SJSA1 (cell line): ENCODE measurements at regions not wholly inside any gene's neighbourhood (a gene's known extent, or its start where the extent isn't known, plus 50 kb on each side); places are given as distances from the start of the nearest gene placed in this dataset.
"Not testable (repeated sequence)": the region's sequence is repeated elsewhere in the genome, so short reads cannot be mapped to it uniquely, and the experiment has no call there.

Source experiments
- DNase-seq, 2 experiments: peaks; one replicate each; pipeline ENCODE4 v3.0.0-alpha.2; 2015 to 2020; ENCODE audit warnings: low spot score in 2 of 2, low read depth in 1 of 2
- H3K27ac ChIP-seq: fragments of 250-450 bp; sonication (Bioruptor Pico); 2 replicates; pipeline ENCODE4 v1.5.1; 2020; ENCODE audit warnings: mild to moderate bottlenecking, moderate library complexity
- H3K27me3 ChIP-seq: fragments of 250-450 bp; sonication (Bioruptor Pico); replicated peaks from 2 replicates; pipeline ENCODE4 v1.5.1; 2020; ENCODE audit warnings: mild to moderate bottlenecking, moderate library complexity
- H3K36me3 ChIP-seq: fragments of 250-450 bp; sonication (Bioruptor Pico); 2 replicates; pipeline ENCODE4 v1.5.1; 2020; ENCODE audit warnings: mild to moderate bottlenecking
- H3K4me1 ChIP-seq: fragments of 250-450 bp; sonication (Bioruptor Pico); replicated peaks from 2 replicates; pipeline ENCODE4 v1.6.1; 2021; ENCODE audit warnings: mild to moderate bottlenecking
- H3K4me3 ChIP-seq: fragments of 250-450 bp; sonication (Bioruptor Pico); 2 replicates; pipeline ENCODE4 v1.5.1; 2020; ENCODE audit warnings: mild to moderate bottlenecking
- H3K9me3 ChIP-seq: fragments of 250-450 bp; sonication (Bioruptor Pico); replicated peaks from 2 replicates; pipeline ENCODE4 v1.5.1; 2020; ENCODE audit warnings: mild to moderate bottlenecking

DNA sequence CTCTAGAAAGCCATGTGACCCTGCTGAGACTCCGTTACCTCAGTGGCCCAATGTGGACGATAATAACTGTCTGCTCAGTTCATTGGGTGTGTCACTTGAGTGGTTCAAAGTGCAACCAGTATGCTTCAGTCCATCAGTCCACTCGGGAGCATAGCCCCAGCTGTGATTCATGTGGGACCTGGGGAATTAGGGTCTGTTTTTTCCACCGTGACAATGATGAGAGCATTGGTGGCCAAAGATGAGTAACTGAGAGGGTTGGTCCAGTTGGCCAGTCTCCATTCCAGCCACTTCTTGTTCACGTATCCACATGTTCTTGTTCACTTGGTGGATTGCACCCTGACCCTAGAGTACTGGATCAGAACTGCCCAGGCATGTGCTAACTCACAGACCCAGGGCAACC is 403.6 kb downstream of the CD83 start:
- no peaks in the 10 kb centered on the region for H3K36me3 ChIP-seq
- H3K27ac ChIP-seq: no peak overlapping the region
- no peak for DNase-seq
- no peaks in the 10 kb centered on the region for H3K27me3 ChIP-seq
- no peaks in the 10 kb centered on the region for H3K4me1 ChIP-seq
- no peak overlapping the region for H3K4me3 ChIP-seq
- no peaks in the 10 kb centered on the region for H3K9me3 ChIP-seq

DNA sequence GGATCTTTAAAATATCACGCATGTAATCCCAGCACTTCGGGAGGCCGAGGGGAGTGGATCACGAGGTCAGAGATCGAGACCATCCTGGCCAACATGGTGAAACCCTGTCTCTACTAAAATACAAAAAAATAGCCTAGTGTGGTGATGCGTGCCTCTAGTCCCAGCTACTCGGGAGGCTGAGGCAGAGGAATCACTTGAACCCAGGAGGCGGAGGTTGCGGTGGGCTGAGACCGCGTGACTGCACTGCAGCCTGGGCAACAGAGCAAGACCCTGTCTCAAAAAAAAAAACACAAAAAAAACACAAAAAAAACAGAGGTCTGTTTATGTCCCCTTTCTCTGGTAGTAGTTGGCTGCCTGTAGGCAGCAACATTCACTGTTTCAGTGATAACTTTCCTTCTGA is 404.3 kb downstream of the CD83 start:
- not testable (repeated sequence) for H3K27me3 ChIP-seq, H3K27ac ChIP-seq, H3K36me3 ChIP-seq, H3K4me1 ChIP-seq, DNase-seq, H3K9me3 ChIP-seq, H3K4me3 ChIP-seq

DNA sequence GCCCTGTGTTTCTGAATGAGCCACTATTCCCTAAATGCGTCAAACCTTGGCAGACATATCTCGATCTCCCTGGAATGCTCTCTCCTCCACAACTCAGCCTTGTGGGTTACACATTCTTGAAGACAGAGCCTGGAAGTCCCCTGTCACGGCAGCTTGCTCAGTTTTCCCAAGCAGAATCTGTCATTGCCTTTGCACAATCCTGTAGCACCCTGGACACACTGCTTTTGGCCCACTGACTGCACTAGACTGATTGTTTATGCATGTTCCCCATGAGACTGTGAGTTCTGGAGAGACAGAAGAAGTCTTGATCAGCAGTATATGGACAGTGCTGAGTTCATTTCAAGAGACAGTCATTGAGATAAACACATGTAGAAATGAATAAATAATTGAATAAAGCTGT is 406.7 kb downstream of the CD83 start:
- no peaks in the 10 kb centered on the region for H3K36me3 ChIP-seq
- H3K4me3 ChIP-seq: no peak overlapping the region
- no peak for DNase-seq
- H3K9me3 ChIP-seq: no peaks in the 10 kb centered on the region
- no peaks in the 10 kb centered on the region for H3K27me3 ChIP-seq
- H3K4me1 ChIP-seq: no peaks in the 10 kb centered on the region
- no peak overlapping the region for H3K27ac ChIP-seq

DNA sequence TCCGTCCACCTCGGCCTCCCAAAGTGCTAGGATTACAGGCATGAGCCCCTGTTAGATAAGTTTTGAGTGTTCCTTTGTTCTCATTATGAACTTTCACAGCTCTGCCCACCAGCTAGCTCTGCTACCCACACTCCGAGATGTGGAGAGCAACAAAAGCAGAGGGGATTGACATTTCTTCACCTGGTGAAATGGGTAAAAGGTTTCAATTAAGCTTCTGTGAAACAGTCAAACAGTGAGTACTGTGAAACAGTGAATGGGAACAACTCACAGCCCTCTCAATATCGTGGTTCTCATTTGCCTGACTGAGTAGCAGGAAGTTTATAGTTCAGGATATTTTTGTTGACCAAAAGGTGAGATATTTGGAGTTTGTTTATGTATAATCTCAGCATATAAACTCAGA is 412.8 kb downstream of the CD83 start:
- no peak for DNase-seq
- Histone ChIP-seq H3K4me1 (no peaks in the 10 kb centered on the region), H3K4me3 (no peak overlapping the region), H3K27ac (no peak overlapping the region), H3K27me3 (no peaks in the 10 kb centered on the region), H3K9me3 (no peaks in the 10 kb centered on the region), H3K36me3 (no peaks in the 10 kb centered on the region)

DNA sequence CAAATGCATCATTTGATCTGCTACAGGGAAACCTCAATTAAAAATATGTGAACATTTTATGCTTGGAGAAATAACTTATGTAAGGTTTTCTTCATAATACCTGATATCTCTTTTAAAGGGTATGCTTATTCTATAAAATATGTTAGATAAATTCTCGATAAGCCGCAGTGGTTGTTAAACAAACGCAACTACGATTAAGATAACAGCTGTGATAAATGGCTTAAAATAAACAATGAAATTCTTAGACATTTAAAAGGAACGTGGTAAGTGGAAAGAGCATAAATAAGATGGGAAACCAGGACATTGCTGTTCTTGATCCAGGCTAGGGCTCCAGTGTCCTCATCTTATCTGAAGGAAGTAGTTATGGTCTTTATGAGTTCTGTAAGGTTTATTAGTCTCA is 415.9 kb downstream of the CD83 start:
- H3K27ac ChIP-seq: no peak overlapping the region
- H3K4me1 ChIP-seq: no peaks in the 10 kb centered on the region
- H3K36me3 ChIP-seq: no peaks in the 10 kb centered on the region
- DNase-seq: no peak
- no peak overlapping the region for H3K4me3 ChIP-seq
- no peaks in the 10 kb centered on the region for H3K9me3 ChIP-seq
- no peaks in the 10 kb centered on the region for H3K27me3 ChIP-seq

DNA sequence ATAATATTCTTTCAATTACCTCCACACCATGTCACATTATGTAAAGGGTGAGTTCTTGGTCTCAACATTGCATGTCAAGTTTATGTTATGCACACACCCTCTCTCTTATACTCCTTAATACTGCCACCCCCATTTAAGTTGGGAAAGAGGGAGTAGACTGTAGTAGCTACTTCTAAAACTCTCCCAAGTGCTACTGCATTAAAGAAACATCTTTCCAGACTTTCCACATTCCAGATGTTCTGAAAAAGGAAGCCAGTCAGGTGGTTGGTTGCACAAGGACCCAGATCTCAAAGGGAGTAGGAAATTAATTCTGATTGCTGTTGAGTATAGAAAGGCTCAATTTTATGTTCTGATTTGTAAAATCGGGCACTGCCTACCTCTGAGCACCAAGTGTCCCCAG is 419.5 kb downstream of the CD83 start:
- H3K27me3 ChIP-seq: no peaks in the 10 kb centered on the region
- H3K27ac ChIP-seq: no peak overlapping the region
- H3K4me1 ChIP-seq: no peaks in the 10 kb centered on the region
- H3K36me3 ChIP-seq: no peaks in the 10 kb centered on the region
- no peak overlapping the region for H3K4me3 ChIP-seq
- H3K9me3 ChIP-seq: 0 out of 2 replicates have a peak, but pooled peaks cover 2% of the 10 kb centered on the region
- no peak for DNase-seq

DNA sequence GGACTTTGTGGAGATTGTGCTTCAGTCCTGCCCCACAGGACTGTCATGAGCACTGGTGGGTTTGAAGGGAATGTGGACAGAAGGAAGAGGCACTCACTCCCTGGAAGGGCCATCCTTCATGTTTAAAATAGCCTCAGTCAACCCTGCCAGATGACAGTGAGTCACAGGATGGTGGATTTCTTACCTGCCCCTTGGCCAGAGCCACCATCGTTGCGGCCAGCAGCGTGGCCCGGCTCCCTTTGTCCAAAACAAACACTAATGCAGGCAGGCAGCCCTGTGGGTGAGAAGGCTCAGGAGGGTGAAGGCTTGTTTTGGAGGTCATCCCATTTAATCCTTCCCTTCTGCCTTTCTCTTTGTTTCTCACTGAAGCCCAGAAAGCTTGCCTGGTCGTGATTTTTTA is 422.7 kb downstream of the CD83 start:
- no peaks in the 10 kb centered on the region for H3K4me1 ChIP-seq
- H3K4me3 ChIP-seq: no peak overlapping the region
- 0 out of 2 replicates have a peak, but pooled peaks cover 2% of the 10 kb centered on the region for H3K9me3 ChIP-seq
- no peaks in the 10 kb centered on the region for H3K27me3 ChIP-seq
- DNase-seq: no peak
- no peaks in the 10 kb centered on the region for H3K36me3 ChIP-seq
- H3K27ac ChIP-seq: no peak overlapping the region

DNA sequence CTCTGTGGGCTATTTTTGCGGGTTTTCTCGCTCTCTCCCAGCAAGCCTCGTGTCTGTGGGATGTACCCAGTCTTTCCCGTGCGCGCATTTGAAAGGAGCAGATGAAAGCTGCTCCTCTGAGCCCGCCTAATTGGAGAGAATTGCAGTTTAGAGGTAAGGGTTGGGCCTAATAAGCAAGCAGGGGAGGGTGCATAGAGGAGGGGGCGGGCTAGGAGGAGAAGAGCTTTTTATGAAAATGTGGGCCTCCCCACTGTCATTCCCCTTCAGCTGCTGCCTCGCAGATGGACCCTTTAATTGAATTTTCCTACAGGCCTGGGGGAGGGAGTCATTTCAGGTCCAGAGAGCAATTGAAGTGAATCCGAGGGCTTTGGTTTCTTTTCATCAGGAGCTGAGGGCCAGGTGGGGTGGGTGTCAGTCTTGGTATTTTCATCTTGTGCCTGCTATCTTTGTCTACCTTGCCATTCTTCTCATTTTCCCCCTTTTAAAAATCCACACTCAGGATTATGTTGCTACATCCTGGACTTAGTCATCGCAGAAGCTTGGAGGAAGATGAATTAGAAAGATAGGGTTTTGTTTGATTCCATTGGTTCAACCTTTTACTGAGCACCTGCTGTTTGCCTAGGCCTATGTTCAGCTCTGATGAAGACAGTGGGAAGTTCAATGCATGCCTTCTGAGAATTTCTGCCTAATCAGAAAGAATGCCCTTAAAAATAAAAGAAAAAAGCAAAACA is 423.4 kb downstream of the CD83 start:
- DNase-seq: no peak
- Histone ChIP-seq H3K27me3 (no peaks in the 10 kb centered on the region), H3K4me1 (no peaks in the 10 kb centered on the region), H3K36me3 (no peaks in the 10 kb centered on the region), H3K9me3 (0 out of 2 replicates have a peak, but pooled peaks cover 2% of the 10 kb centered on the region), H3K4me3 (no peak overlapping the region), H3K27ac (no peak overlapping the region)

DNA sequence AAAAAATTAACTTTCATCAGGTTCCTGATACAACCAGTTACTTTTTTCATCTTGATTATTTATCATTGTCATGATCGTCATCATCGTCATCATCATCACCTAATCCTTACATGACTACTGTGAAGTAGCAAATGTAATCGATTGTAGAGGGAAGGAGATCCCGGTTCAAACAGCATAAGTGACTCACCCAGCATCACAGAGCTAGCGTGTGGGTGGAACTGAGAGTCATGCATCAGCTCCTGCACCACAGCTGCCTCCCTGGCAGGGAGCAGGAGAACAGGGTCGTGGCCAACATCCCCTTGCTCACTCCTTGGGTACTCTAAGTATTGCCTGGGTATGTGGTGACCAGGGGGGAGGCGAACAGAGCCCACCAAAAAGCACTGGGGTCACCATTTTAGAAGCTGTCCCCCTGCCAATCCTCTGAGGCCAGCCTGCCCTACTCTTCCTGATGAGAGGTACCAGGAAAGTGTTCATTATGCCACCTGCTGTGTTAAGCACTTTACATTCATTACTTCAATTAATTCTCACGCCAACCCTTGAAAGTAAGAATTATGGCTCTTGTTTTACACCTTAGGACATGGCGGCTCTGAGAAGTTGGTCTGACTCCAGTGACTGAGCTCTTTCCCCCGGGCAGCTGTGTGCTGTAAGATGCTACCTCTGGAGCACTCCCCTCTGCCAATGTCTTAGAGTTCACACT is 425.2 kb downstream of the CD83 start:
- H3K4me3 ChIP-seq: no peak overlapping the region
- no peaks in the 10 kb centered on the region for H3K36me3 ChIP-seq
- 0 out of 2 replicates have a peak, but pooled peaks cover 2% of the 10 kb centered on the region for H3K9me3 ChIP-seq
- H3K4me1 ChIP-seq: no peaks in the 10 kb centered on the region
- H3K27me3 ChIP-seq: no peaks in the 10 kb centered on the region
- no peak overlapping the region for H3K27ac ChIP-seq
- no peak for DNase-seq

DNA sequence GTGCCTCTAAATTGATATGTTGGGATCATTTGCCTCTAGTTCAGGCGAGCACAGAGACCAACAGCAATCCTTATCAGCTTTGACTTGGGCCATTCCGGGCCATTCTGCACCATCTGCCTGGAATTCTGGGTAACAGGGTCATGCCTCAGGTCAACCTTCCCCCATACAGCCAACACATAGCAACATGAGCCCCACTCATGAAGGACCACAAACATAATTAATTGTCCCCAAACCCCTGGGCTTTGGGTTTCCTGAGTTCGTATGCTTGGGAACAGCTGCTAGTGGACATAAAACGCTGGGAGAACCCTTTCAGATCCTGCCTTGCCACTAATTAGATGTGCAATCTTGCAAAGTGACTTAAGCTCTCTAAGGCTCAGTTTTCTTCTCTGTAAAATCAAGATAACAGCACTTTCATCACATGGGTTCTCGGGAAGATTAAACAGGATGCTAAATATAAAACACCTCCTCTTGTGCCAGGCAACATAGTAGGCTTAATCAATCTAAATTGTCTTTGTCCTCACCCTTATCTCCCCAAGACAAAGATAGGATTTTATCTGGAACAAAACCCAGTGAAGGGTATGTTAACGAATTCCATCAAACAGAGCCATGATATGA is 426.5 kb downstream of the CD83 start:
- no peak for DNase-seq
- Histone ChIP-seq H3K27me3 (no peaks in the 10 kb centered on the region), H3K9me3 (0 out of 2 replicates have a peak, but pooled peaks cover 2% of the 10 kb centered on the region), H3K36me3 (no peaks in the 10 kb centered on the region), H3K4me1 (no peaks in the 10 kb centered on the region), H3K4me3 (no peak overlapping the region), H3K27ac (no peak overlapping the region)

DNA sequence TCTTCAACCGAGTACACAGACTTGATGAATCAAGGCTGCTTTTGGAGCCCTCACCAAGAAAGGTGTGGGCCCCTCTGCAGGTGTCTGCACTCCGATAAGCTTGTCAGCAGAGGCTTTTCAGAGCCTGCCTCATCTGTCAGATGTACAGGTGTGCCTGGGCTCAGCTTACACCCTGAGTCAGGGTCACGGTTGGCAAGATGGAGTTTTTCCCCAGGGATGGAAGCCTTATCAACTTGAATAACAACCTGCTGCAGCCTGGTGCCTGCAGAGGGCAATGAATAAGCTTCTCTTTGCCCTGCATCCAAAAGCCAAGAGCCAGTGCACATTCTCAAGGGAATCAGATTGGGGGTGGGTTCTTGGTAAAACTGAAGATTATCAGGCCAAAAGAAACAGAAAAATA is 427.1 kb downstream of the CD83 start:
- H3K27me3 ChIP-seq: no peaks in the 10 kb centered on the region

DNA sequence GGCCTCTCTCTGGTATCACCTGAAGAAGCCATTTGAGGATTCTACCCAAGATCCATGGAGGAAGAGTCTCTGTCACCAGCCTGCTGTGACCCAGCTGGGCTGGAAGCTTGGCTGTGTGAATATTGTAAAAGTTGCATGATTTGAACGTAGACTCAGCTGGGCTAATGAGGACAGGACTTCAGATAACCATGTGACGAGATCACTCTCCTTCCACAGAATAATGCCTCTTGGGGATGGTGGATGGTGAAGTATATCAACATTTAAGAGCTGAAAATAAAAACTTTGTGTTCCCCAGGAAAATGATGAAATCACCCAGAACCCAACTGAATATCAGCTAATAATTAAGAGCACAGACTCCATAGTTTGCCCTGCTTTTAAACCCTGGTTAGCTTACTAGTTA is 427.9 kb downstream of the CD83 start:
- H3K4me1 ChIP-seq: no peaks in the 10 kb centered on the region
- H3K4me3 ChIP-seq: no peak overlapping the region
- no peak overlapping the region for H3K27ac ChIP-seq
- H3K9me3 ChIP-seq: 0 out of 2 replicates have a peak, but pooled peaks cover 2% of the 10 kb centered on the region
- H3K27me3 ChIP-seq: no peaks in the 10 kb centered on the region
- H3K36me3 ChIP-seq: no peaks in the 10 kb centered on the region
- DNase-seq: no peak

More for the DNA sequence above, 427.1 kb downstream of the CD83 start:
- DNase-seq: no peak
- 0 out of 2 replicates have a peak, but pooled peaks cover 2% of the 10 kb centered on the region for H3K9me3 ChIP-seq
- no peak overlapping the region for H3K4me3 ChIP-seq
- no peak overlapping the region for H3K27ac ChIP-seq
- H3K36me3 ChIP-seq: no peaks in the 10 kb centered on the region
- H3K4me1 ChIP-seq: no peaks in the 10 kb centered on the region

DNA sequence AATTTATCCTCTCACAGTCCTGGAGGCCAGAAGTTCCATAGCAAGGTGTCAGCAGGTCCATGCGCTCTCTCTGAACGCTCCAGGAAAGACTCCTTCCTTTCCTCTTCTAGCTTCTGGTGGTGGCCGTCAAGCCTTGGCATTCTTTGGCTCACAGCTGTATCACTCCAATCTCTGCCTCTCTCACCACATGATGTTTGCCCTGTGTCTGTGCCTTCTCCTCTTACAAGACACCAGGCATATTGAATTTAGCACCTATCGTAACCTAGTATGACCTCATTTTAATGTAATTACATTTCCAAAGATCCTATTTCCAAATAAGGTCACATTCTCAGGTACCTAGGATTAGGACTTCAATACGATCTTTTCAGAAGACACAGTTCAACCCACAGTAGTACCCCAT is 428.5 kb downstream of the CD83 start:
- Histone ChIP-seq H3K27ac (no peak overlapping the region), H3K36me3 (no peaks in the 10 kb centered on the region), H3K4me3 (no peak overlapping the region), H3K9me3 (0 out of 2 replicates have a peak, but pooled peaks cover 2% of the 10 kb centered on the region), H3K27me3 (no peaks in the 10 kb centered on the region), H3K4me1 (no peaks in the 10 kb centered on the region)
- no peak for DNase-seq

DNA sequence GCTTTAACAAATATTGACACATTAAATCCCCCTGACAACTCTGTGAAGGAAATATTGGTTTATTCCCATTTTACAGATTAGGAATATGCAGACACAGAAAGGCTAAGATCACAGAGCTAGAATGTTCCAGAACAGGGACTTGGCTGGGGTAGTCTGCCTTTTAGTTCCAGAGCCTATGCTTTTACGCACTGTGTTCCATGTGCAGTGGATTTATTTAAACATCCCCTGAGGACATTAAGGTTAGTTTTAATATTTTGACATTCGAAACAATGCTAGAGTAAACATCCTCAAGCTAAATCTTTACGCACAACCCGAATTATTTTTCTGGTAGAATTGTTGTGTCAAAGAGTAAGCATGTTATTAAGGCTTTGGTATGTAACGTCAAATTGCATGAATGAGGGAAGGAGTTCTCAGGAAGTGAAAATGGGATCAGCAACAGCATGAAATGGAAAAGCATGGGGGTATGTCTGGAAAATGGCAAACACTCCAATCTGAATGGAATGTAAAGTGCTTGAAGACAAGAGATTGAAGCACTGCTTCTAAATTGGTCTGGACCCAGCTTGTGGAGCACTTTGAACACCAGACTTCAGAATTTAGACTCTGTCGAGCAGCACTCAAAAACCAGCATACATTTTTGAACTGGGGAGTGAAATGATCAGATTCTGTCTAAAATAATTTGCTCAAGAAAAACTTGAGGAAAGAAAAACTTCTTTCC is 429.9 kb downstream of the CD83 start:
- Histone ChIP-seq H3K4me3 (no peak overlapping the region), H3K9me3 (no peaks in the 10 kb centered on the region)
- DNase-seq: no peak

More for the DNA sequence above, 429.9 kb downstream of the CD83 start:
- Histone ChIP-seq H3K27ac (no peak overlapping the region), H3K27me3 (no peaks in the 10 kb centered on the region), H3K4me1 (no peaks in the 10 kb centered on the region), H3K36me3 (no peaks in the 10 kb centered on the region)
